Mesenchymal stem cell (in vitro differentiated cells and primary cell): ENCODE measurements at regions not wholly inside any gene's neighbourhood (a gene's known extent, or its start where the extent isn't known, plus 50 kb on each side); places are given as distances from the start of the nearest gene placed in this dataset.

Source experiments
- DNase-seq: peaks from one replicate; pipeline ENCODE4 v3.0.0-alpha.2; 2013
- H2AFZ ChIP-seq: one replicate; pipeline ENCODE4 v1.6.1; 2013; ENCODE audit warnings: low read depth, mild to moderate bottlenecking, control low read depth, inconsistent platforms, low read length, moderate library complexity
- H2AK5ac ChIP-seq: 2 replicates; pipeline ENCODE4 v1.6.1; 2013; ENCODE audit warnings: low read length, moderate library complexity, mild to moderate bottlenecking, inconsistent platforms; ENCODE audit not compliant: severe bottlenecking
- H2BK120ac ChIP-seq: one replicate; pipeline ENCODE4 v1.6.1; 2013; ENCODE audit warnings: low read depth, mild to moderate bottlenecking, inconsistent platforms, low read length, moderate library complexity
- H2BK12ac ChIP-seq, 2 experiments: one replicate each; pipeline ENCODE4 v1.6.1; 2013; ENCODE audit warnings: inconsistent platforms in 2 of 2, low read length in 2 of 2, mild to moderate bottlenecking in 2 of 2, moderate library complexity in 2 of 2, control low read depth in 1 of 2
- H2BK15ac ChIP-seq: one replicate; pipeline ENCODE4 v1.6.1; 2013; ENCODE audit warnings: mild to moderate bottlenecking, low read depth, inconsistent platforms; ENCODE audit not compliant: poor library complexity, severe bottlenecking
- H2BK5ac ChIP-seq: 2 replicates; pipeline ENCODE4 v1.6.1; 2013; ENCODE audit warnings: low read depth, mild to moderate bottlenecking, low read length, control low read depth, inconsistent platforms; ENCODE audit not compliant: poor library complexity, severe bottlenecking
- H3K14ac ChIP-seq, 2 experiments: one replicate each; pipeline ENCODE4 v1.6.1; 2013; ENCODE audit warnings: inconsistent platforms in 2 of 2, low read length in 2 of 2, control low read depth in 1 of 2, mild to moderate bottlenecking in 1 of 2, moderate library complexity in 1 of 2
- H3K18ac ChIP-seq, 2 experiments: one replicate each; pipeline ENCODE4 v1.6.1; 2013; ENCODE audit warnings: inconsistent platforms in 2 of 2, low read length in 2 of 2, control low read depth in 1 of 2, low read depth in 1 of 2, mild to moderate bottlenecking in 1 of 2
- H3K23ac ChIP-seq, 2 experiments: one replicate each; pipeline ENCODE4 v1.6.1; 2013; ENCODE audit warnings: inconsistent platforms in 2 of 2, low read length in 2 of 2, mild to moderate bottlenecking in 2 of 2, moderate library complexity in 2 of 2, control low read depth in 1 of 2
- H3K27ac ChIP-seq: 2 replicates; pipeline ENCODE4 v1.5.1; 2013; ENCODE audit warnings: mild to moderate bottlenecking, moderate library complexity, low read length, control low read depth, inconsistent platforms; ENCODE audit not compliant: poor library complexity, severe bottlenecking
- H3K27me3 ChIP-seq, 2 experiments: 2 replicates each; pipeline versions ENCODE4 v1.6.1 to v1.7.0; 2013; ENCODE audit warnings: low read length in 2 of 2, mild to moderate bottlenecking in 2 of 2, moderate library complexity in 2 of 2, control low read depth in 1 of 2, inconsistent platforms in 1 of 2; ENCODE audit not compliant: control insufficient read depth in 1 of 2, insufficient read depth in 1 of 2
- H3K36me3 ChIP-seq, 2 experiments: 2 replicates each; pipeline versions ENCODE4 v1.6.1 to v1.7.0; 2013; ENCODE audit warnings: low read length in 2 of 2, control low read depth in 1 of 2, inconsistent platforms in 1 of 2, low read depth in 1 of 2, mild to moderate bottlenecking in 1 of 2; ENCODE audit not compliant: insufficient read depth in 2 of 2, control insufficient read depth in 1 of 2
- H3K4ac ChIP-seq, 2 experiments: one replicate each; pipeline ENCODE4 v1.6.1; 2013; ENCODE audit warnings: inconsistent platforms in 2 of 2, low read length in 2 of 2, mild to moderate bottlenecking in 2 of 2, moderate library complexity in 2 of 2, control low read depth in 1 of 2, low read depth in 1 of 2
- H3K4me1 ChIP-seq: 2 replicates; pipeline ENCODE4 v1.6.1; 2013; ENCODE audit warnings: low read depth, low read length, control low read depth; ENCODE audit not compliant: control insufficient read depth, insufficient read depth
- H3K4me2 ChIP-seq: 2 replicates; pipeline ENCODE4 v1.6.1; 2013; ENCODE audit warnings: low read length, mild to moderate bottlenecking, inconsistent platforms; ENCODE audit not compliant: poor library complexity, severe bottlenecking
- H3K4me3 ChIP-seq, 2 experiments: 2 replicates each; pipeline versions ENCODE4 v1.5.1 to v1.7.0; 2013; ENCODE audit warnings: low read length in 2 of 2, mild to moderate bottlenecking in 2 of 2, control low read depth in 1 of 2, low read depth in 1 of 2; ENCODE audit not compliant: insufficient read depth in 1 of 2
- H3K79me1 ChIP-seq: replicated peaks from 2 replicates; pipeline ENCODE4 v1.6.1; 2013; ENCODE audit warnings: mild to moderate bottlenecking, control low read depth, low read length, inconsistent platforms; ENCODE audit not compliant: poor library complexity, severe bottlenecking
- H3K9ac ChIP-seq: 2 replicates; pipeline ENCODE4 v1.7.0; 2013; ENCODE audit warnings: mild to moderate bottlenecking, low read length, moderate library complexity
- H3K9me3 ChIP-seq: 2 replicates; pipeline ENCODE4 v1.7.0; 2013; ENCODE audit warnings: mild to moderate bottlenecking, low read length; ENCODE audit not compliant: control insufficient read depth
- H4K8ac ChIP-seq: one replicate; pipeline ENCODE4 v1.6.1; 2013; ENCODE audit warnings: inconsistent platforms, mild to moderate bottlenecking, low read length, moderate library complexity
- H4K91ac ChIP-seq: one replicate; pipeline ENCODE4 v1.6.1; 2013; ENCODE audit warnings: mild to moderate bottlenecking, low read length, inconsistent platforms
- WGBS: methylation state at CpG from one replicate; pipeline ENCODE4 v1.1.7; 2013; ENCODE audit warnings: mixed read lengths; 5-methylcytosine and 5-hydroxymethylcytosine counted together

GRCh38 chr5:3905031-3905430 lies 309.4 kb downstream of the IRX1 start:
- no peak overlapping the region for H4K8ac ChIP-seq
- no peak for DNase-seq
- no peak overlapping the region for H3K9ac ChIP-seq
- H3K23ac ChIP-seq = no peak overlapping the region
- no peak overlapping the region for H3K14ac ChIP-seq
- 65% methylated on average over 7 of the region's 7 CpGs for WGBS
- H3K27me3 ChIP-seq = no peaks in the 10 kb centered on the region
- H3K79me1 ChIP-seq = no peaks in the 10 kb centered on the region
- no peak overlapping the region for H3K4ac ChIP-seq
- peaks cover 24% of the 10 kb centered on the region for H3K9me3 ChIP-seq
- H2BK120ac ChIP-seq = no peak overlapping the region
- H2BK5ac ChIP-seq = no peak overlapping the region
- no peak overlapping the region for H4K91ac ChIP-seq
- no peaks in the 10 kb centered on the region for H3K36me3 ChIP-seq
- no peak overlapping the region for H2AFZ ChIP-seq
- H3K27ac ChIP-seq = no peak overlapping the region
- H3K4me2 ChIP-seq = no peak overlapping the region
- H2BK15ac ChIP-seq = no peak overlapping the region
- no peaks in the 10 kb centered on the region for H3K4me1 ChIP-seq
- H2AK5ac ChIP-seq = no peak overlapping the region
- H3K18ac ChIP-seq = no peak overlapping the region
- H3K4me3 ChIP-seq = no peak overlapping the region
- H2BK12ac ChIP-seq = no peak overlapping the region

GRCh38 chr5:3905521-3905920 lies 309.9 kb downstream of the IRX1 start:
- WGBS = 86% methylated on average over 2 of the region's 3 CpGs
- Histone ChIP-seq H3K4ac (no peak overlapping the region), H3K27ac (no peak overlapping the region), H4K91ac (no peak overlapping the region), H2BK15ac (no peak overlapping the region), H3K79me1 (no peaks in the 10 kb centered on the region), H3K14ac (no peak overlapping the region), H3K4me3 (no peak overlapping the region), H3K9me3 (peaks cover 24% of the 10 kb centered on the region), H2AFZ (no peak overlapping the region), H3K23ac (no peak overlapping the region), H3K18ac (no peak overlapping the region), H3K4me2 (no peak overlapping the region), H3K36me3 (no peaks in the 10 kb centered on the region), H3K4me1 (no peaks in the 10 kb centered on the region), H2BK12ac (no peak overlapping the region), H4K8ac (no peak overlapping the region), H2BK5ac (no peak overlapping the region), H2AK5ac (no peak overlapping the region), H3K27me3 (no peaks in the 10 kb centered on the region), H2BK120ac (no peak overlapping the region), H3K9ac (no peak overlapping the region)
- no peak for DNase-seq

DNA sequence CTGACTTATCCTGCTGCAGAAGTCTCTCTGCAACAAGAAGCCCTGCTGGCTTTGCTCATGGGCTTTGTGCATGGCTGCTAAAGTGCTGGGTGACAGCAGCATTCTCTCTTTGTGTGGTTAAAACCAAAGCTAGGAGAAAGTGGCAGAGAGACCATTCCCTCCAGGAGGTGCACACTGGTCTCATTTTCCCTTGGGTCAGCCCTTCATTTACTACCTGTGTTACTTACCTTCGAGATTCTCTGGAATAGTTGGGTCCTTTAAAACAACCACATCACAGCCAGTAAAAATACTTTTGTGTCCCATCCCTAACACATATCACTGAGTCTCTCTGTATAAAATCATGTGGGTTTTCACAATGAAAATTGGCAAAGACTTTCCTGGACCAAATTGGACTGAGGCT lies 315.5 kb downstream of the IRX1 start:
- DNase-seq = no peak
- no peak overlapping the region for H3K23ac ChIP-seq
- no peaks in the 10 kb centered on the region for H3K4me1 ChIP-seq
- H3K18ac ChIP-seq = no peak overlapping the region
- no peaks in the 10 kb centered on the region for H3K36me3 ChIP-seq
- no peak overlapping the region for H2AK5ac ChIP-seq
- H3K9ac ChIP-seq = no peak overlapping the region
- no peak overlapping the region for H2BK5ac ChIP-seq
- H3K27me3 ChIP-seq = no peaks in the 10 kb centered on the region
- H3K4ac ChIP-seq = no peak overlapping the region
- H3K4me2 ChIP-seq = no peak overlapping the region
- peaks cover 4% of the 10 kb centered on the region for H3K9me3 ChIP-seq
- H2BK120ac ChIP-seq = no peak overlapping the region
- H3K4me3 ChIP-seq = no peak overlapping the region
- H2BK15ac ChIP-seq = no peak overlapping the region
- H3K79me1 ChIP-seq = no peaks in the 10 kb centered on the region
- H4K8ac ChIP-seq = no peak overlapping the region
- H3K14ac ChIP-seq = no peak overlapping the region
- H2AFZ ChIP-seq = no peak overlapping the region
- no peak overlapping the region for H4K91ac ChIP-seq
- H2BK12ac ChIP-seq = no peak overlapping the region
- WGBS = 50% methylated on average over 1 of the region's 1 CpG
- no peak overlapping the region for H3K27ac ChIP-seq

GRCh38 chr5:3911773-3912172 lies 316.1 kb downstream of the IRX1 start:
- Histone ChIP-seq H3K79me1 (no peaks in the 10 kb centered on the region), H3K18ac (no peak overlapping the region), H3K27me3 (no peaks in the 10 kb centered on the region), H2BK15ac (no peak overlapping the region), H2BK120ac (no peak overlapping the region), H3K36me3 (no peaks in the 10 kb centered on the region), H2AK5ac (no peak overlapping the region), H4K91ac (no peak overlapping the region), H3K9ac (no peak overlapping the region), H3K4me2 (no peak overlapping the region), H3K4ac (no peak overlapping the region), H3K4me1 (no peaks in the 10 kb centered on the region), H2BK12ac (no peak overlapping the region), H4K8ac (no peak overlapping the region), H3K9me3 (peaks cover under 1% of the 10 kb centered on the region), H3K27ac (no peak overlapping the region), H3K14ac (no peak overlapping the region), H3K23ac (no peak overlapping the region), H3K4me3 (no peak overlapping the region), H2AFZ (no peak overlapping the region), H2BK5ac (no peak overlapping the region)
- no peak for DNase-seq
- no CpG with 5 or more reads among the region's 4 CpGs for WGBS
